K562 (cell line): ENCODE measurements at regions not wholly inside any gene's neighbourhood (a gene's known extent, or its start where the extent isn't known, plus 50 kb on each side); places are given as distances from the start of the nearest gene placed in this dataset.

Experiments
- ATAC-seq: fragments of 200-7000 bp; cut with Tn5 transposase; 3 replicates; pipeline ENCODE4 v1.9.1; 2020; ENCODE audit warnings: moderate library complexity
- BruUV-seq: library from RNA; stranded (reverse); fragments of 400-500 nt; replicated peaks from 2 replicates; lab custom pipeline; 2021; lab: Mats Ljungman, UMichigan
- CTCF ChIA-PET: fragments of 300-600 bp; formaldehyde crosslinking; extraction: SDS; loops from one replicate; lab custom pipeline; 2021; ENCODE audit warnings: low intra/inter-chr PET ratio; lab: Yijun Ruan, JAX
- POLR2A ChIA-PET: fragments of 300-600, 350-650 bp; sonication (Branson Sonifier 250); formaldehyde crosslinking; extraction: SDS; loops from one replicate; lab custom pipeline; 2021; ENCODE audit warnings: antibody characterized with exemption, inconsistent platforms; lab: Yijun Ruan, JAX
- DNase-seq, 4 experiments: peaks; one replicate each; pipeline versions ENCODE4 v3.0.0 to v3.0.0-alpha.2; 2011 to 2018; ENCODE audit warnings: low spot score in 3 of 4, mixed read lengths in 3 of 4; ENCODE audit errors: extremely low read depth in 1 of 4
- FAIRE-seq: peaks from 2 replicates; lab custom pipeline; 2011; peaks lifted over from hg19 to GRCh38; lab: Jason Lieb, UNC
- H2AFZ ChIP-seq: 2 replicates; pipeline ENCODE4 v1.6.0; 2011; ENCODE audit warnings: low read depth, low read length, control low read depth, inconsistent platforms
- H3K27ac ChIP-seq: fragments of 200-600 bp; 3 replicates; pipeline ENCODE4 v1.8.0; 2011; ENCODE audit warnings: low read depth, mild to moderate bottlenecking, control low read depth, inconsistent platforms, low read length, moderate library complexity, mixed read lengths; ENCODE audit errors: extremely low read depth
- H3K27me3 ChIP-seq, 2 experiments: fragments of 300-600 bp in 1 of 2; 2 replicates in 1 of 2; 3 replicates in 1 of 2; pipeline versions ENCODE4 v1.6.0 to v1.8.0; 2011; ENCODE audit warnings: inconsistent platforms in 2 of 2, low read length in 2 of 2, mild to moderate bottlenecking in 1 of 2, mixed read lengths in 1 of 2, moderate library complexity in 1 of 2; ENCODE audit not compliant: control insufficient read depth in 2 of 2, insufficient read depth in 2 of 2
- H3K36me3 ChIP-seq: fragments of 300-600 bp; 3 replicates; pipeline ENCODE4 v1.8.0; 2011; ENCODE audit warnings: mild to moderate bottlenecking, low read length, inconsistent platforms; ENCODE audit not compliant: control insufficient read depth, insufficient read depth
- H3K4me1 ChIP-seq, 2 experiments: fragments of 200-600 bp in 1 of 2; replicated peaks in 1 of 2; 2 replicates in 1 of 2; 3 replicates in 1 of 2; pipeline versions ENCODE4 v1.5.1 to v1.8.0; 2011; ENCODE audit warnings: inconsistent platforms in 2 of 2, low read length in 2 of 2, mild to moderate bottlenecking in 1 of 2, mixed read lengths in 1 of 2, moderate library complexity in 1 of 2; ENCODE audit not compliant: control insufficient read depth in 2 of 2, insufficient read depth in 2 of 2
- H3K4me2 ChIP-seq: 2 replicates; pipeline ENCODE4 v1.6.1; 2011; ENCODE audit warnings: low read length, control low read depth, inconsistent platforms, mixed read lengths; ENCODE audit not compliant: insufficient read depth
- H3K4me3 ChIP-seq: fragments of 200-600 bp; sonication (generic), shearing (Covaris generic); 2 replicates; pipeline ENCODE4 v1.5.1; 2016; ENCODE audit warnings: control low read depth, inconsistent platforms
- H3K79me2 ChIP-seq: fragments of 200-600 bp; 3 replicates; pipeline ENCODE4 v1.8.0; 2011; ENCODE audit warnings: low read length, inconsistent platforms; ENCODE audit not compliant: control insufficient read depth, insufficient read depth
- H3K9ac ChIP-seq, 2 experiments: 2 replicates each; pipeline versions ENCODE4 v1.6.0 to v1.6.1; 2011; ENCODE audit warnings: low read depth in 2 of 2, low read length in 2 of 2, control low read depth in 1 of 2, inconsistent platforms in 1 of 2, mild to moderate bottlenecking in 1 of 2, mixed read lengths in 1 of 2; ENCODE audit not compliant: insufficient read depth in 1 of 2
- H3K9me1 ChIP-seq: one replicate; pipeline ENCODE4 v1.6.0; 2011; ENCODE audit warnings: inconsistent platforms, mild to moderate bottlenecking, low read length, moderate library complexity; ENCODE audit not compliant: control insufficient read depth, insufficient read depth
- H3K9me3 ChIP-seq: replicated peaks from 2 replicates; pipeline ENCODE4 v1.5.1; 2011; ENCODE audit warnings: low read depth, low read length, inconsistent platforms; ENCODE audit not compliant: control insufficient read depth, insufficient read depth
- H4K20me1 ChIP-seq: replicated peaks from 2 replicates; pipeline ENCODE4 v1.6.1; 2011; ENCODE audit warnings: low read length, inconsistent platforms, mixed read lengths; ENCODE audit not compliant: control insufficient read depth, insufficient read depth
- BRD4 ChIP-seq: fragments of 200-600 bp; sonication (generic); IDR thresholded peaks from 2 replicates; pipeline ENCODE4 v1.6.1; 2017; ENCODE audit warnings: inconsistent platforms
- CREM ChIP-seq: IDR thresholded peaks from 2 replicates; pipeline ENCODE4 v1.6.1; 2014; ENCODE audit warnings: antibody characterized with exemption, low read depth
- ETV6 ChIP-seq, 3 experiments: fragments of 150-350 bp in 1 of 3; sonication (generic) in 1 of 3; formaldehyde crosslinking in 1 of 3; IDR thresholded peaks; 2 replicates each; pipeline versions ENCODE4 v1.6.1 to v1.8.0; 2014 to 2022; ENCODE audit warnings: borderline replicate concordance in 2 of 3, low read depth in 2 of 3, antibody characterized with exemption in 1 of 3, low read length in 1 of 3, mild to moderate bottlenecking in 1 of 3, missing genetic modification reagents in 1 of 3
- FOS ChIP-seq: IDR thresholded peaks from 3 replicates; pipeline ENCODE4 v1.6.1; 2011; ENCODE audit not compliant: insufficient read length; ENCODE audit errors: extremely low read depth
- FOXK1 ChIP-seq: sonication (generic); formaldehyde crosslinking; IDR thresholded peaks from 2 replicates; pipeline ENCODE4 v1.8.0; 2022; ENCODE audit warnings: missing genetic modification reagents, mild to moderate bottlenecking, borderline replicate concordance
- HDGF ChIP-seq: fragments of 450-650 bp; IDR thresholded peaks from 2 replicates; pipeline ENCODE4 v1.6.1; 2016
- HMGN3 ChIP-seq: IDR thresholded peaks from 2 replicates; pipeline ENCODE4 v1.6.1; 2011; ENCODE audit warnings: borderline replicate concordance, low read depth, mild to moderate bottlenecking, mixed read lengths, low read length; ENCODE audit not compliant: insufficient read length; ENCODE audit errors: extremely low read depth
- HNRNPLL ChIP-seq: fragments of 200-400 bp; formaldehyde crosslinking; IDR thresholded peaks from 2 replicates; pipeline ENCODE4 v1.6.1; 2017; ENCODE audit warnings: low read length, low read depth, mild to moderate bottlenecking; ENCODE audit not compliant: poor library complexity, severe bottlenecking
- MAFK ChIP-seq: IDR thresholded peaks from 2 replicates; pipeline ENCODE4 v1.6.1; 2011; ENCODE audit warnings: low read length, improper control_type of control experiment
- POLR2AphosphoS2 ChIP-seq: IDR thresholded peaks from 2 replicates; pipeline ENCODE4 v1.6.1; 2012; ENCODE audit warnings: low read length, improper control_type of control experiment
- RAD21 ChIP-seq, 2 experiments: fragments of 250-450 bp in 1 of 2; fragments of 450-650 bp in 1 of 2; sonication (Bioruptor Pico) in 1 of 2; formaldehyde crosslinking in 1 of 2; IDR thresholded peaks in 1 of 2; conservative IDR thresholded peaks in 1 of 2; 2 replicates each; pipeline versions ENCODE4 v1.4.0 to v1.8.0; 2020 to 2022; ENCODE audit warnings: mild to moderate bottlenecking in 2 of 2, moderate library complexity in 1 of 2
- RBFOX2 ChIP-seq: fragments of 200-400 bp; formaldehyde crosslinking; IDR thresholded peaks from 2 replicates; pipeline ENCODE4 v1.6.1; 2017; ENCODE audit warnings: low read depth, mild to moderate bottlenecking, low read length, moderate library complexity
- STAG1 ChIP-seq: sonication (generic); formaldehyde crosslinking; IDR thresholded peaks from 2 replicates; pipeline ENCODE4 v1.5.0; 2020; ENCODE audit warnings: missing genetic modification reagents, borderline replicate concordance
- TSHZ1 ChIP-seq: fragments of 250-450 bp; sonication (Bioruptor Pico); IDR thresholded peaks from 2 replicates; pipeline ENCODE4 v1.4.0; 2020; ENCODE audit warnings: mild to moderate bottlenecking, moderate library complexity
- YBX1 ChIP-seq: fragments of 450-650 bp; IDR thresholded peaks from 2 replicates; pipeline ENCODE4 v1.7.1; 2016; ENCODE audit warnings: mild to moderate bottlenecking
- ZKSCAN8 ChIP-seq: fragments of 200-800 bp; sonication (Bioruptor generic); IDR thresholded peaks from 2 replicates; pipeline ENCODE4 v1.6.1; 2016; ENCODE audit warnings: missing genetic modification characterization, missing compliant biosample characterization
- ZNF507 ChIP-seq: conservative IDR thresholded peaks from 2 replicates; pipeline ENCODE4 v1.6.1; 2017; ENCODE audit warnings: missing genetic modification characterization, missing compliant biosample characterization
- ZNF766 ChIP-seq: fragments of 200-800 bp; sonication (Bioruptor generic); conservative IDR thresholded peaks from 2 replicates; pipeline ENCODE4 v1.6.1; 2016; ENCODE audit warnings: missing genetic modification characterization, missing compliant biosample characterization
- WGBS: fragments of 100-300 bp; shearing (Covaris generic); methylation state at CpG from one replicate; pipeline ENCODE4 v1.1.6; 2016; ENCODE audit warnings: low coverage, mixed read lengths; ENCODE audit not compliant: insufficient coverage; ENCODE audit errors: missing lambda C conversion rate; 5-methylcytosine and 5-hydroxymethylcytosine counted together
- in situ Hi-C: fragments of 300-500 bp; cut with MboI; formaldehyde crosslinking; loops from 4 replicates; pipeline ENCODE4 v1.15.0; 2018; ENCODE audit warnings: inconsistent platforms, mixed read lengths
- intact Hi-C: fragments of 100-400 bp; cut with micrococcal nuclease; formaldehyde crosslinking; loops from 2 replicates; pipeline ENCODE4 v1.14.2; 2022

GRCh38 chr20:46785958-46786357 lies 76.5 kb downstream of the SLC2A10 start:
- CTCF ChIA-PET = no interaction called here
- POLR2A ChIA-PET = no interaction called here
- intact Hi-C loops = no loop called here

More at GRCh38 chr20:46785958-46786357, 76.5 kb downstream of the SLC2A10 start:
- H3K4me1 ChIP-seq = no peaks in the 10 kb centered on the region; a peak in 1 of 5 replicates
- 0% methylated on average over 7 of the region's 7 CpGs for WGBS
- DNase-seq (no peak), FAIRE-seq (no peak), ATAC-seq (no peak)
- H3K9ac ChIP-seq = no peak overlapping the region
- H3K27ac ChIP-seq = no peak overlapping the region
- no peak overlapping the region for H2AFZ ChIP-seq
- H4K20me1 ChIP-seq = no peaks in the 10 kb centered on the region
- no peaks in the 10 kb centered on the region for H3K9me1 ChIP-seq
- in situ Hi-C loops = no loop called here
- no peaks in the 10 kb centered on the region for H3K9me3 ChIP-seq
- TF ChIP-seq HNRNPLL (no peak), HMGN3 (no peak), ZKSCAN8 (no peak), MAFK (no peak), STAG1 (CRISPR knock-in tag) (no peak), ZNF766 (no peak), TSHZ1 (CRISPR knock-in tag) (no peak), RBFOX2 (no peak), CREM (no peak), ETV6 (IDR thresholded peaks at IDR 0.05; ENCODE audit: borderline replicate concordance in 1 of 2, low read depth in 2 of 2, low read length in 1 of 2) (no peak), ETV6 (CRISPR knock-in tag; IDR thresholded peaks at IDR 0.05; ENCODE audit: borderline replicate concordance) (no peak), HDGF (no peak), FOS (no peak), YBX1 (no peak), FOXK1 (CRISPR knock-in tag) (no peak), POLR2AphosphoS2 (no peak), BRD4 (no peak), RAD21 (CRISPR knock-in tag; conservative IDR thresholded peaks at IDR 0.05 in 1 of 2, IDR thresholded peaks at IDR 0.05 in 1 of 2) (no peak), ZNF507 (tag) (no peak)
- no peak overlapping the region for H3K4me3 ChIP-seq
- peaks cover 2 to 36% of the 10 kb centered on the region in 2 experiments; a peak in 2 of 5 replicates for H3K27me3 ChIP-seq
- no peaks in the 10 kb centered on the region for H3K79me2 ChIP-seq
- H3K36me3 ChIP-seq = no peaks in the 10 kb centered on the region
- H3K4me2 ChIP-seq = no peak overlapping the region
- BruUV-seq = no TSS peak
